Endothelial cell of umbilical vein (primary cell): ENCODE measurements at regions not wholly inside any gene's neighbourhood (a gene's known extent, or its start where the extent isn't known, plus 50 kb on each side); places are given as distances from the start of the nearest gene placed in this dataset.
A peak's percentile ranks its signal among the peaks of the same experiment; 100 is the strongest.

Source experiments
- BruUV-seq: library from RNA; stranded (reverse); fragments of 400-500 nt; replicated peaks from 2 replicates; lab custom pipeline; 2021; lab: Mats Ljungman, UMichigan
- CTCF ChIA-PET: fragments of 300-600, 350-600 bp; sonication (Branson Sonifier 250); formaldehyde crosslinking; loops from one replicate; lab custom pipeline; 2021; ENCODE audit warnings: antibody characterized with exemption, inconsistent platforms; lab: Charles Lee
- POLR2A ChIA-PET: fragments of 300-600, 350-600 bp; sonication (Branson Sonifier 250); formaldehyde crosslinking; loops from one replicate; lab custom pipeline; 2021; ENCODE audit warnings: antibody characterized with exemption, inconsistent platforms; lab: Charles Lee
- DNase-seq: peaks from one replicate; pipeline ENCODE4 v3.0.0-alpha.2; 2011; ENCODE audit warnings: low read depth, low spot score
- FAIRE-seq: peaks from 2 replicates; lab custom pipeline; 2011; peaks lifted over from hg19 to GRCh38; lab: Jason Lieb, UNC
- H2AFZ ChIP-seq: 2 replicates; pipeline ENCODE4 v1.6.0; 2012; ENCODE audit warnings: low read depth, low read length, control low read depth, inconsistent platforms
- H3K27ac ChIP-seq: 2 replicates; pipeline ENCODE4 v1.5.1; 2011; ENCODE audit warnings: low read depth, mild to moderate bottlenecking, control low read depth, low read length, moderate library complexity; ENCODE audit not compliant: insufficient read depth
- H3K27me3 ChIP-seq, 2 experiments: 2 replicates each; pipeline versions ENCODE4 v1.6.0 to v1.6.1; 2011; ENCODE audit warnings: low read length in 2 of 2, mixed read lengths in 1 of 2; ENCODE audit not compliant: control insufficient read depth in 2 of 2, insufficient read depth in 2 of 2
- H3K36me3 ChIP-seq, 2 experiments: 2 replicates in 1 of 2; 3 replicates in 1 of 2; pipeline ENCODE4 v1.5.1; 2011; ENCODE audit warnings: low read length in 2 of 2, mild to moderate bottlenecking in 1 of 2, moderate library complexity in 1 of 2; ENCODE audit not compliant: control insufficient read depth in 2 of 2, insufficient read depth in 2 of 2; ENCODE audit errors: extremely low read depth in 1 of 2
- H3K4me1 ChIP-seq: 3 replicates; pipeline ENCODE4 v1.5.1; 2011; ENCODE audit warnings: mild to moderate bottlenecking, low read length; ENCODE audit not compliant: control insufficient read depth, insufficient read depth; ENCODE audit errors: extremely low read depth
- H3K4me2 ChIP-seq: 2 replicates; pipeline ENCODE4 v1.6.1; 2011; ENCODE audit warnings: low read length, control low read depth, mixed read lengths; ENCODE audit not compliant: insufficient read depth
- H3K4me3 ChIP-seq, 3 experiments: fragments of 200-600 bp in 1 of 3; sonication (generic), shearing (Covaris generic) in 1 of 3; replicated peaks in 1 of 3; 2 replicates each; pipeline ENCODE4 v1.5.1; 2011 to 2016; ENCODE audit warnings: control low read depth in 3 of 3, low read length in 3 of 3, mild to moderate bottlenecking in 2 of 3, inconsistent platforms in 1 of 3, low read depth in 1 of 3, moderate library complexity in 1 of 3; ENCODE audit not compliant: insufficient read depth in 1 of 3
- H3K79me2 ChIP-seq: 2 replicates; pipeline ENCODE4 v1.6.0; 2012; ENCODE audit warnings: low read length, inconsistent platforms; ENCODE audit not compliant: control insufficient read depth, insufficient read depth
- H3K9ac ChIP-seq: replicated peaks from 2 replicates; pipeline ENCODE3; 2011; ENCODE audit warnings: low read length, control low read depth; ENCODE audit not compliant: insufficient read depth; ENCODE audit errors: extremely low read depth
- H3K9me1 ChIP-seq: replicated peaks from 3 replicates; pipeline ENCODE4 v1.6.0; 2011; ENCODE audit warnings: mild to moderate bottlenecking, low read length; ENCODE audit not compliant: control insufficient read depth, insufficient read depth; ENCODE audit errors: extremely low read depth
- H3K9me3 ChIP-seq: replicated peaks from 2 replicates; pipeline ENCODE4 v1.5.1; 2012; ENCODE audit warnings: low read length, inconsistent platforms; ENCODE audit not compliant: control insufficient read depth, insufficient read depth
- H4K20me1 ChIP-seq: replicated peaks from 2 replicates; pipeline ENCODE3; 2011; ENCODE audit warnings: mild to moderate bottlenecking, low read length; ENCODE audit not compliant: control insufficient read depth, insufficient read depth; ENCODE audit errors: extremely low read depth
- EZH2 ChIP-seq: IDR thresholded peaks from 2 replicates; pipeline ENCODE4 v1.6.1; 2012; ENCODE audit warnings: borderline replicate concordance, low read depth, mild to moderate bottlenecking, moderate library complexity, low read length, inconsistent platforms; ENCODE audit not compliant: severe bottlenecking
- FOS ChIP-seq: IDR thresholded peaks from 2 replicates; pipeline ENCODE4 v1.6.1; 2011; ENCODE audit warnings: mild to moderate bottlenecking, low read length, moderate library complexity, borderline replicate concordance; ENCODE audit not compliant: insufficient read depth
- GATA2 ChIP-seq: IDR thresholded peaks from 2 replicates; pipeline ENCODE4 v1.7.0; 2011; ENCODE audit warnings: low read depth, mild to moderate bottlenecking, moderate library complexity, mixed read lengths, low read length; ENCODE audit not compliant: insufficient read length, insufficient read depth
- MAX ChIP-seq: IDR thresholded peaks from 2 replicates; pipeline ENCODE4 v1.6.1; 2011; ENCODE audit not compliant: insufficient read depth, insufficient read length
- POLR2A ChIP-seq: IDR thresholded peaks from 2 replicates; pipeline ENCODE4 v1.6.1; 2012; ENCODE audit warnings: low read depth, mild to moderate bottlenecking, control low read depth, low read length
- POLR2AphosphoS5 ChIP-seq: IDR thresholded peaks from 2 replicates; pipeline ENCODE4 v1.6.1; 2012; ENCODE audit warnings: low read depth, mild to moderate bottlenecking, control low read depth, low read length, moderate library complexity; ENCODE audit not compliant: insufficient read depth
- dilution Hi-C: fragments of 300-500 bp; cut with MboI; formaldehyde crosslinking; loops from one replicate; pipeline ENCODE4 v1.15.0; 2019; ENCODE audit warnings: low sequenced_read_pairs; ENCODE audit not compliant: extremely low pct_ligation_motif_present
- intact Hi-C: fragments of 100-400 bp; cut with micrococcal nuclease; formaldehyde crosslinking; loops from one replicate; pipeline ENCODE4 v1.10.0; 2022
- TF ChIP-seq, protein P1 (sequence below), 2 donors: IDR thresholded peaks; 1 replicate in 1 of 2; 2 replicates in 1 of 2; pipeline ENCODE4 v1.5.1; 2011; ENCODE audit warnings: low read length in 2 of 2, mild to moderate bottlenecking in 2 of 2, moderate library complexity in 2 of 2, control low read depth in 1 of 2, inconsistent platforms in 1 of 2, low read depth in 1 of 2; ENCODE audit not compliant: insufficient read depth in 1 of 2; ENCODE audit errors: extremely low read depth in 1 of 2

DNA sequence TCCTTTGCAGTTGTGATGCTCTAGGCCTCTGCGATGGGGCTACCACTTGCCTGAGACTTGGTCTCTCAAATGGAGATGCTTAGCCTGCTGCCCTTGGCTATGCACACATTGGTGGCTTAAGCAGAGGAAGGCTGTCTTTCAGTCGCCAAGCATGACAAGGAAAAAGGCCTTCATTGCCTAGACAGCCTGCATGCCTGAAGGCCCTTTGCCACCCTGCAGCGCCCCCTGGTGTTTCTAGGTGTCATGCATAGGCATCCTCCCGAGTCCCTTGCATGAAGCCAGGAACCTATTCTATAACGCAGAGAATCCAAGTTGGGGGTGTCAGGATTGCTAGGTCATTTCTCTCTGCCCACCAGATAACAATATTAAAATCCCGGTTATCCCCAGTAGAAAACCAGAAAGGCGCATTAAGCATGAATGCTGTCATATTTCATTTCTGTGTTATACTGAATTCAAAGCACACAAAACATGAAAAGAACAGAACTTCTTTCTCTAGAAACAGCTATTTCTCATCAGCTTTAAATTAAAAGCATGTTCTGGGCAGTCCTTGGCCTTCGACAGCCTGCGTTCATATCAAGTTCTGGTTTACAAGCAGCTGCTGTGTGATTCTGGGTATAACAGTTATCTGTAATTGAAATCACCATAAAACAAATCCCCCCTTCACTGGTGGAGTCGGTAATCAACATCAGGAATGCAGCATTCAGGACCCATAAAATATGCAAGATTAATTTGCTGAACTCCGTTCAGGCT, 59.7 kb upstream of the TRPC7 start:
- no peaks in the 10 kb centered on the region for H3K9me3 ChIP-seq
- no peak overlapping the region for H2AFZ ChIP-seq
- H3K4me3 ChIP-seq, result no peak overlapping the region
- no peaks in the 10 kb centered on the region for H3K4me1 ChIP-seq
- TF ChIP-seq MAX (no peak), POLR2A (no peak)
- TF ChIP-seq, protein P1, sequence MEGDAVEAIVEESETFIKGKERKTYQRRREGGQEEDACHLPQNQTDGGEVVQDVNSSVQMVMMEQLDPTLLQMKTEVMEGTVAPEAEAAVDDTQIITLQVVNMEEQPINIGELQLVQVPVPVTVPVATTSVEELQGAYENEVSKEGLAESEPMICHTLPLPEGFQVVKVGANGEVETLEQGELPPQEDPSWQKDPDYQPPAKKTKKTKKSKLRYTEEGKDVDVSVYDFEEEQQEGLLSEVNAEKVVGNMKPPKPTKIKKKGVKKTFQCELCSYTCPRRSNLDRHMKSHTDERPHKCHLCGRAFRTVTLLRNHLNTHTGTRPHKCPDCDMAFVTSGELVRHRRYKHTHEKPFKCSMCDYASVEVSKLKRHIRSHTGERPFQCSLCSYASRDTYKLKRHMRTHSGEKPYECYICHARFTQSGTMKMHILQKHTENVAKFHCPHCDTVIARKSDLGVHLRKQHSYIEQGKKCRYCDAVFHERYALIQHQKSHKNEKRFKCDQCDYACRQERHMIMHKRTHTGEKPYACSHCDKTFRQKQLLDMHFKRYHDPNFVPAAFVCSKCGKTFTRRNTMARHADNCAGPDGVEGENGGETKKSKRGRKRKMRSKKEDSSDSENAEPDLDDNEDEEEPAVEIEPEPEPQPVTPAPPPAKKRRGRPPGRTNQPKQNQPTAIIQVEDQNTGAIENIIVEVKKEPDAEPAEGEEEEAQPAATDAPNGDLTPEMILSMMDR (IDR thresholded peaks at IDR 0.05; ENCODE audit: extremely low read depth in 1 of 2, insufficient read depth in 1 of 2, low read depth in 1 of 2, low read length in 2 of 2), result peak; percentile 86 to 88
- dilution Hi-C loops, result no loop called here
- DNase-seq, result peak; percentile 58
- no peak overlapping the region for H3K4me2 ChIP-seq
- H3K9ac ChIP-seq, result no peak overlapping the region
- no peaks in the 10 kb centered on the region for H3K9me1 ChIP-seq
- no peaks in the 10 kb centered on the region for H4K20me1 ChIP-seq
- CTCF ChIA-PET, result interaction anchor here (0.8 to 1.0 kb wide), 2 partner anchors 175 to 261 kb away, joined by 3 to 4 read pairs; no protein-coding TSS in a partner anchor
- H3K79me2 ChIP-seq, result no peaks in the 10 kb centered on the region
- BruUV-seq, result no TSS peak
- H3K27ac ChIP-seq, result no peak overlapping the region
- H3K36me3 ChIP-seq, result no peaks in the 10 kb centered on the region
- POLR2A ChIA-PET, result no interaction called here
- intact Hi-C loops, result loop anchor here (1.0 kb wide), 4 partner anchors 51 to 345 kb away; no protein-coding TSS in a partner anchor
- peak; percentile 92 for FAIRE-seq
- peaks cover 5 to 8% of the 10 kb centered on the region in 2 experiments for H3K27me3 ChIP-seq

GRCh38 chr5:136423944-136424606, 58.7 kb upstream of the TRPC7 start:
- dilution Hi-C loops (no loop called here), intact Hi-C loops (no loop called here)
- no peak for FAIRE-seq

More at GRCh38 chr5:136423944-136424606, 58.7 kb upstream of the TRPC7 start:
- Histone ChIP-seq H2AFZ (no peak overlapping the region), H3K4me2 (no peak overlapping the region), H3K27ac (no peak overlapping the region), H3K36me3 (no peaks in the 10 kb centered on the region), H3K9me3 (no peaks in the 10 kb centered on the region), H3K9ac (no peak overlapping the region), H3K4me1 (no peaks in the 10 kb centered on the region), H4K20me1 (no peaks in the 10 kb centered on the region), H3K27me3 (peaks cover 6 to 9% of the 10 kb centered on the region in 2 experiments), H3K4me3 (no peak overlapping the region), H3K79me2 (no peaks in the 10 kb centered on the region), H3K9me1 (no peaks in the 10 kb centered on the region)
- POLR2A ChIA-PET, result no interaction called here
- TF ChIP-seq, protein P1 (IDR thresholded peaks at IDR 0.05; ENCODE audit: extremely low read depth in 1 of 2, insufficient read depth in 1 of 2, low read depth in 1 of 2, low read length in 2 of 2), result no peak
- TF ChIP-seq EZH2 (no peak), POLR2AphosphoS5 (no peak), GATA2 (no peak), FOS (no peak)
- CTCF ChIA-PET, result no interaction called here
- BruUV-seq, result no TSS peak
- DNase-seq, result no peak
